A549 (cell line): ENCODE measurements at regions not wholly inside any gene's neighbourhood (a gene's known extent, or its start where the extent isn't known, plus 50 kb on each side); places are given as distances from the start of the nearest gene placed in this dataset.

Source experiments
- ATAC-seq, 2 experiments: fragments of 200-7000 bp in 1 of 2; fragments of >200 bp in 1 of 2; cut with Nextera tagmentation in 1 of 2; cut with Tn5 transposase in 1 of 2; 3 replicates each; pipeline versions ENCODE4 v1.8.0 to v1.9.1; 2018 to 2020; ENCODE audit warnings: mild to moderate bottlenecking in 1 of 2, moderate library complexity in 1 of 2
- CTCF ChIA-PET: fragments of 300-600 bp; sonication (Branson Sonifier 250); formaldehyde crosslinking; extraction: SDS; loops from one replicate; lab custom pipeline; 2021; ENCODE audit warnings: antibody characterized with exemption, inconsistent platforms; lab: Yijun Ruan, JAX
- POLR2A ChIA-PET: fragments of 350-600 bp; formaldehyde crosslinking; extraction: SDS; loops from one replicate; lab custom pipeline; 2021; ENCODE audit warnings: antibody characterized with exemption, inconsistent platforms; lab: Yijun Ruan, JAX
- DNase-seq, 2 experiments: peaks; one replicate each; pipeline versions ENCODE4 v3.0.0 to v3.0.0-alpha.2; 2011 to 2016; ENCODE audit warnings: low read depth in 1 of 2, low spot score in 1 of 2
- FAIRE-seq: peaks from 2 replicates; lab custom pipeline; 2011; peaks lifted over from hg19 to GRCh38; lab: Jason Lieb, UNC
- H3K27ac ChIP-seq, 2 experiments: fragments of >200 bp; sonication (Bioruptor Twin); formaldehyde crosslinking; 3 replicates each; pipeline ENCODE4 v1.5.1; 2016 to 2017
- H3K4me1 ChIP-seq: fragments of >200 bp; sonication (Bioruptor Twin); formaldehyde crosslinking; 3 replicates; pipeline ENCODE4 v1.6.1; 2016
- H3K4me2 ChIP-seq: fragments of >200 bp; sonication (Bioruptor Twin); formaldehyde crosslinking; 3 replicates; pipeline ENCODE4 v1.6.1; 2016
- H3K4me3 ChIP-seq: fragments of >200 bp; sonication (Bioruptor Twin); formaldehyde crosslinking; 3 replicates; pipeline ENCODE4 v1.5.1; 2016
- H3K9me3 ChIP-seq: fragments of >200 bp; sonication (Bioruptor Twin); formaldehyde crosslinking; 3 replicates; pipeline ENCODE4 v1.6.1; 2016
- CEBPB ChIP-seq, 2 experiments: fragments of >200 bp in 1 of 2; sonication (Bioruptor Twin) in 1 of 2; formaldehyde crosslinking in 1 of 2; IDR thresholded peaks; 2 replicates each; pipeline ENCODE4 v1.6.1; 2012 to 2016
- CHD4 ChIP-seq: fragments of 200-600 bp; sonication (generic); IDR thresholded peaks from 2 replicates; pipeline ENCODE4 v1.6.1; 2016; ENCODE audit warnings: antibody characterized with exemption, mild to moderate bottlenecking, borderline replicate concordance
- EHMT2 ChIP-seq: fragments of 200-600 bp; sonication (generic); IDR thresholded peaks from 2 replicates; pipeline ENCODE4 v1.6.1; 2016; ENCODE audit warnings: antibody characterized with exemption, low read depth, mild to moderate bottlenecking, moderate library complexity
- EP300 ChIP-seq, 2 experiments: fragments of >200 bp; sonication (Bioruptor Twin); formaldehyde crosslinking; IDR thresholded peaks; 2 replicates in 1 of 2; 3 replicates in 1 of 2; pipeline ENCODE4 v1.6.1; 2016 to 2017
- FOSB ChIP-seq: fragments of 250-450 bp; sonication (Bioruptor Pico); IDR thresholded peaks from 2 replicates; pipeline ENCODE4 v1.5.0; 2020; ENCODE audit warnings: mild to moderate bottlenecking, moderate library complexity
- FOXS1 ChIP-seq: fragments of 250-450 bp; sonication (Bioruptor Pico); IDR thresholded peaks from 2 replicates; pipeline ENCODE4 v1.5.0; 2020; ENCODE audit warnings: mild to moderate bottlenecking, moderate library complexity
- GATA3 ChIP-seq: IDR thresholded peaks from 2 replicates; pipeline ENCODE4 v1.6.1; 2012; ENCODE audit warnings: borderline replicate concordance
- HES2 ChIP-seq: fragments of >200 bp; sonication (Bioruptor Twin); formaldehyde crosslinking; IDR thresholded peaks from 2 replicates; pipeline ENCODE4 v1.6.1; 2016
- HOXB5 ChIP-seq: fragments of 250-450 bp; sonication (Bioruptor Pico); IDR thresholded peaks from 2 replicates; pipeline ENCODE4 v1.5.0; 2020; ENCODE audit warnings: mild to moderate bottlenecking, moderate library complexity
- JUNB ChIP-seq: fragments of >200 bp; sonication (Bioruptor Twin); formaldehyde crosslinking; IDR thresholded peaks from 2 replicates; pipeline ENCODE4 v1.6.1; 2016
- MAFK ChIP-seq: fragments of 450-650 bp; IDR thresholded peaks from 2 replicates; pipeline ENCODE4 v1.6.1; 2014; ENCODE audit not compliant: partially characterized antibody
- NPAS2 ChIP-seq: fragments of 250-450 bp; sonication (Bioruptor Pico); IDR thresholded peaks from 2 replicates; pipeline ENCODE4 v1.8.0; 2022; ENCODE audit warnings: mild to moderate bottlenecking, moderate library complexity, borderline replicate concordance
- PHF8 ChIP-seq: fragments of 200-600 bp; sonication (generic); IDR thresholded peaks from 2 replicates; pipeline ENCODE4 v1.6.1; 2016; ENCODE audit warnings: low read depth, mild to moderate bottlenecking, antibody characterized with exemption, moderate library complexity, borderline replicate concordance
- POLR2A ChIP-seq: IDR thresholded peaks from 2 replicates; pipeline ENCODE4 v1.6.1; 2012; ENCODE audit warnings: mild to moderate bottlenecking, low read length
- TFCP2L1 ChIP-seq: fragments of 250-450 bp; sonication (Bioruptor Pico); IDR thresholded peaks from 2 replicates; pipeline ENCODE4 v1.5.0; 2021; ENCODE audit warnings: mild to moderate bottlenecking
- TP53 ChIP-seq: fragments of 250-450 bp; sonication (Bioruptor Pico); IDR thresholded peaks from 2 replicates; pipeline ENCODE4 v1.5.0; 2021; ENCODE audit warnings: mild to moderate bottlenecking, moderate library complexity
- ZFP36 ChIP-seq: fragments of 450-650 bp; IDR thresholded peaks from 2 replicates; pipeline ENCODE4 v1.6.1; 2014; ENCODE audit warnings: borderline replicate concordance; ENCODE audit not compliant: partially characterized antibody
- WGBS: methylation state at CpG from one replicate; pipeline ENCODE4 v1.1.6; 2017; ENCODE audit errors: missing lambda C conversion rate; 5-methylcytosine and 5-hydroxymethylcytosine counted together
- TF ChIP-seq, protein P1 (sequence below): fragments of 250-450 bp; sonication (Bioruptor Pico); IDR thresholded peaks from 2 replicates; pipeline ENCODE4 v1.5.0; 2021; ENCODE audit warnings: mild to moderate bottlenecking, moderate library complexity, borderline replicate concordance
- TF ChIP-seq, protein P2 (sequence below): fragments of 450-650 bp; IDR thresholded peaks from 2 replicates; pipeline ENCODE4 v1.6.1; 2014; ENCODE audit warnings: antibody characterized with exemption

GRCh38 chr16:5736209-5736930 is 638.8 kb upstream of the EEF2KMT start:
- 7% methylated on average over 13 of the region's 13 CpGs for WGBS
- H3K4me3 ChIP-seq = no peak overlapping the region
- ATAC-seq (no peak), DNase-seq (no peak), FAIRE-seq (no peak)
- POLR2A ChIA-PET = no interaction called here
- TF ChIP-seq PHF8 (no peak), FOXS1 (CRISPR knock-in tag) (no peak), FOSB (no peak), CEBPB (IDR thresholded peaks at IDR 0.05) (no peak), JUNB (no peak), CHD4 (no peak), HOXB5 (no peak), TFCP2L1 (CRISPR knock-in tag) (no peak), ZFP36 (no peak), TP53 (CRISPR knock-in tag) (no peak), MAFK (no peak), NPAS2 (CRISPR knock-in tag) (no peak), EHMT2 (no peak)
- TF ChIP-seq, protein P1, sequence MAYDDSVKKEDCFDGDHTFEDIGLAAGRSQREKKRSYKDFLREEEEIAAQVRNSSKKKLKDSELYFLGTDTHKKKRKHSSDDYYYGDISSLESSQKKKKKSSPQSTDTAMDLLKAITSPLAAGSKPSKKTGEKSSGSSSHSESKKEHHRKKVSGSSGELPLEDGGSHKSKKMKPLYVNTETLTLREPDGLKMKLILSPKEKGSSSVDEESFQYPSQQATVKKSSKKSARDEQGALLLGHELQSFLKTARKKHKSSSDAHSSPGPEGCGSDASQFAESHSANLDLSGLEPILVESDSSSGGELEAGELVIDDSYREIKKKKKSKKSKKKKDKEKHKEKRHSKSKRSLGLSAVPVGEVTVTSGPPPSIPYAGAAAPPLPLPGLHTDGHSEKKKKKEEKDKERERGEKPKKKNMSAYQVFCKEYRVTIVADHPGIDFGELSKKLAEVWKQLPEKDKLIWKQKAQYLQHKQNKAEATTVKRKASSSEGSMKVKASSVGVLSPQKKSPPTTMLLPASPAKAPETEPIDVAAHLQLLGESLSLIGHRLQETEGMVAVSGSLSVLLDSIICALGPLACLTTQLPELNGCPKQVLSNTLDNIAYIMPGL (CRISPR knock-in tag) = no peak
- H3K9me3 ChIP-seq = no peaks in the 10 kb centered on the region; the same call in 2 of the 3 replicates
- CTCF ChIA-PET = no interaction called here
- no peak overlapping the region for H3K4me2 ChIP-seq
- no peaks in the 10 kb centered on the region for H3K4me1 ChIP-seq
- no peak overlapping the region for H3K27ac ChIP-seq

- Histone ChIP-seq H3K4me1 (no peaks in the 10 kb centered on the region), H3K27ac (no peak overlapping the region)
- POLR2A ChIA-PET = no interaction called here
- WGBS = 34% methylated on average over 11 of the region's 12 CpGs
- TF ChIP-seq POLR2A = no peak
- TF ChIP-seq, all 56 proteins: peak for 0
- CTCF ChIA-PET = no interaction called here
- FAIRE-seq (no peak), ATAC-seq (no peak), DNase-seq (no peak)
- H3K9me3 ChIP-seq = no peaks in the 10 kb centered on the region; the same call in 2 of the 3 replicates
- no peak overlapping the region for H3K4me2 ChIP-seq
- no peak overlapping the region for H3K4me3 ChIP-seq
Measured at GRCh38 chr16:5735444-5735843, 637.8 kb upstream of the EEF2KMT start.

DNA sequence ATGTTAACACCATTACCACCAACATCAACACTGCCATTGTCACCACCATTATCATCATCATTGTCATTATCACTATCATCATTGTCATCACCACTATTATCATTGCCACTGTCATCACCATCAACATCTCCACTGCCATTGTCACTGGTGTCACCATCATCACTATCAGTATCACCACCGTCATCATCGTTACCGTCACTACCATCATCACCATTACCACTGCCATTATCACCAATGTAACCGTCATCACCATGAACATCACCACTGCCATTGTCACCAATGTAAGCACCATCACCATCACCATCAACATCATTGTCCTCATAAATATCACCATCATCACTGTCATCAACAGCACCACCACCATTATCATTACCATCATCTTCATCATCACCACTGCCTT is 633.2 kb upstream of the EEF2KMT start:
- ChIA-PET CTCF (interaction anchor here (0.9 to 1.0 kb wide), 2 partner anchors 9 to 13 kb away, joined by 3 to 4 read pairs; no protein-coding TSS in a partner anchor), POLR2A (no interaction called here)
- H3K9me3 ChIP-seq = no peaks in the 10 kb centered on the region
- no peak overlapping the region for H3K27ac ChIP-seq
- no peak overlapping the region for H3K4me3 ChIP-seq
- no peak for FAIRE-seq
- no peak overlapping the region for H3K4me2 ChIP-seq
- H3K4me1 ChIP-seq = no peaks in the 10 kb centered on the region
- no peak for ATAC-seq
- no peak for DNase-seq
- no peak for TF ChIP-seq EP300 (IDR thresholded peaks at IDR 0.05)
- no peak for TF ChIP-seq GATA3
- TF ChIP-seq, protein P2, sequence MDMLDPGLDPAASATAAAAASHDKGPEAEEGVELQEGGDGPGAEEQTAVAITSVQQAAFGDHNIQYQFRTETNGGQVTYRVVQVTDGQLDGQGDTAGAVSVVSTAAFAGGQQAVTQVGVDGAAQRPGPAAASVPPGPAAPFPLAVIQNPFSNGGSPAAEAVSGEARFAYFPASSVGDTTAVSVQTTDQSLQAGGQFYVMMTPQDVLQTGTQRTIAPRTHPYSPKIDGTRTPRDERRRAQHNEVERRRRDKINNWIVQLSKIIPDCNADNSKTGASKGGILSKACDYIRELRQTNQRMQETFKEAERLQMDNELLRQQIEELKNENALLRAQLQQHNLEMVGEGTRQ = no peak
- TF ChIP-seq NPAS2 (CRISPR knock-in tag) = no peak
- no peak for TF ChIP-seq HES2
- no peak for TF ChIP-seq ZFP36
- WGBS = 77% methylated on average over 4 of the region's 4 CpGs
